Sciatic nerve (tissue), 2 donors: ENCODE measurements at regions not wholly inside any gene's neighbourhood (a gene's known extent, or its start where the extent isn't known, plus 50 kb on each side); places are given as distances from the start of the nearest gene placed in this dataset.

Source experiments
- ATAC-seq: fragments of 200-7000 bp; cut with Tn5 transposase; one replicate; pipeline ENCODE4 v1.9.1; 2020; ENCODE audit warnings: mild to moderate bottlenecking, moderate library complexity
- DNase-seq: peaks from one replicate; pipeline ENCODE4 v3.0.0-alpha.2; 2020; ENCODE audit warnings: low spot score
- intact Hi-C: fragments of 100-400 bp; cut with DNase I; formaldehyde crosslinking; loops from one replicate; pipeline ENCODE4 v1.14.2; 2022
- donor health status: DM: no; HTN: no; CAD: no.
- donor health status: DM: no; HTN: no; CAD: no.

DNA sequence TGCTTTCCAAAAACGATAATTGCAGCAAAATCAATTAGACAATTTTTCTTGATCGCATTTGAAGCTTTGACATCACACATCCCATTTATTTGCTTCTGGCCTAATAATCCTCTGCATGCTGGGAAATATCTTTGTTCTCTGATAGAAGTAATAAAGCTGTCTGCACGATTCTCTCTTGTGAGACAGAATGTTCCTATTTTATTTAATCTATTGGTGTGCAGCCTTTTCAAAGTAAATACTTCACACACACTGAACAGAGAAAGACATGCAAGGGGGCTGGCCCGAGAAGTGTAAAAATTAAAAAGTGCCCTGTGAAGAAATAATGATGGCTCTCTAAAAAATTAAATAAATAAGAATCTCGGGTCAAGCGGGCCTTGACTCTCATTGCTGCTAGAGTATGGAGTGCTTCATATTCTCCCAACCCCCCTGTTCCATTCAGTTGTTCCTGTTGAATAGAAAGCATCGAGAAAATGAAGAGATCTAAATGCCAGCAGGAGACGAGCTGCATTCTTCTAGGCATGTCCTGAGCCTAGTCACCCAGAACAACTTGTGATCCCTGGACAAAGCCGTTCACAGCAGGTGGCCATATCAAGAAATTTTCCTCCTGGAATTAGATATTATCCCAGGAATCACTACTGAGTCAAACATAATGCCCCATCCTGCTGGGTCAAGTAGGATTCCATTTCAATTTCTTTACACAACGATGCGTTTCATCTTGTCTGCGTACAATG, 625.9 kb upstream of the EPHA7 start:
- DNase-seq (no peak), ATAC-seq (no peak)
- intact Hi-C loops, result no loop called here

GRCh38 chr6:94041945-94042709, 622.8 kb upstream of the EPHA7 start:
- no peak for DNase-seq
- no peak for ATAC-seq
- intact Hi-C loops, result no loop called here

DNA sequence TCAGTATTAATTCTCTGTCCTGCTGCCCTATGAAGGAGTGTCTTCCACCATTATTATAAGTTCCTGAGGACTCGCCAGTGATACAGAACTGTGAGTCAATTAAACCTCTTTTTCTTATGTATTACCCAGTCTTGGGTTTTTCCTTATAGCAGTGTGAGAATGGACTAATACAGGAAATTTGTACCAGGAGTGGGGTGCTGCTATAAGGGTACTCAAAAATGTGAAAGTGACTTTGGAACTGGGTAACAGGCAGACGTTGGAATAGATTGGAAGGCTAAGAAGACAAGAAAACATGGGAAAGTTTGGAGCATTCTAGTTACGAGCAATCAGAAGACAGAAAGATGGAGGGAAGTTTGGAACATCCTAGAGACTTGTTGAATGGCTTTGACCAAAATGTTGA, 616.7 kb upstream of the EPHA7 start:
- intact Hi-C loops, result no loop called here
- ATAC-seq (no peak), DNase-seq (no peak)

- no peak for ATAC-seq
- DNase-seq, result no peak
- intact Hi-C loops, result no loop called here
Measured at GRCh38 chr6:94027374-94027773, 608.0 kb upstream of the EPHA7 start.

DNA sequence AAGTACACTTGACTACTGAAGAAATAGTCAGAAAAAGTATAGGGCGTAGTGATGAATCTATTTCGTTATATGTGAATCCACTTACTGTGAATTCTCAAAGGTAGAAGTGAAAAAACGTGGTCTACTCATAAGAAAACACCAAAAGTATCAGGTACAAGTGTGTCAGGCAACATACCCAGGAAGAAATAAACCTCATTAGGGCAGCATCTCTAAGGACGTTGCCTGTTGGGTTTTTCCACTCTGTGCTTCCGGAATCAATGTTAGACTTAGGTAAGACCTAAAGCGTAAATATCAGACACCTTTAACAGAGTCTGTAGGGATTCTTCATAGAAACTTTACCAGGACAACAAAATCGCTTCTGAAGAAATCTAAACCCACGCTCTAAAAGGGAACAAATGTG, 607.2 kb upstream of the EPHA7 start:
- DNase-seq, result no peak
- no peak for ATAC-seq
- intact Hi-C loops, result no loop called here

DNA sequence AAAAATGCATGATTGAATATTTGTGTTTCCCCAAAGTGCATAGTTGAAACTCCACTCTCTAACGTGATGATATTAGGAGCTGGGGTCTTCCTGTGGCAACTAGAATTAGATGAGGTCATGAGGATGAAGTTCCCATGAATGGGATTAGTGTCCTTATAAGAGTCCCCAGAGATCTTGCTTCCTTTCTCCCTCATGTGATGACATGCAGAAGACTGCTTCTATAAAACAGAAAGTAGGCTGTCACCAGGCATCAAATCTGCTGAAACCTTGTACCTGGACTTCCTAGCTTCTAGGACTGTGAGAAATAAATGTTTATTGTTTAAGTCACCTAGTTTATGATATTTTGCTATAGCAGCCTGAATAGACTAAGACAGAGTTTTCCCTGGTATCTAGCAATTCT, 586.5 kb upstream of the EPHA7 start:
- no peak for DNase-seq
- ATAC-seq, result no peak
- intact Hi-C loops, result no loop called here

GRCh38 chr6:93992976-93993375, 573.6 kb upstream of the EPHA7 start:
- DNase-seq, result no peak
- intact Hi-C loops, result no loop called here
- ATAC-seq, result no peak

DNA sequence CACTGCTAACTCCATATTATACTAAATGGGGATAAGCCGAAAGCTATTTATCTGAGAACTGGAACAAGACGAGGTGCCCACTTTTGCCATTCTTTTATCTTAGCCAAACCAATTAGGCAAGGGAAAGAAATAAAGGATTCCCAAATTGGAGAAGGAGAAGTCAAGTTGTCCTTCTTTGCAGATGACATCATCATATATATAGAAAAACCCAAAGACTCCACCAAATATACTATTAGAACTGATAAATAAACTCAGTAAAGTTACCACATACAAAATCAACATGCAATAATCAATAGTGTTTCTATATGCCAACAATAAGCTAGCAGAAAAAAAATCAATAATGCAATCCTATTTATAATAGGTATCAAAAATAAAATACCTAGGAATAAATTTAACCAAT, 570.3 kb upstream of the EPHA7 start:
- DNase-seq, result no peak
- no peak for ATAC-seq
- intact Hi-C loops, result no loop called here

DNA sequence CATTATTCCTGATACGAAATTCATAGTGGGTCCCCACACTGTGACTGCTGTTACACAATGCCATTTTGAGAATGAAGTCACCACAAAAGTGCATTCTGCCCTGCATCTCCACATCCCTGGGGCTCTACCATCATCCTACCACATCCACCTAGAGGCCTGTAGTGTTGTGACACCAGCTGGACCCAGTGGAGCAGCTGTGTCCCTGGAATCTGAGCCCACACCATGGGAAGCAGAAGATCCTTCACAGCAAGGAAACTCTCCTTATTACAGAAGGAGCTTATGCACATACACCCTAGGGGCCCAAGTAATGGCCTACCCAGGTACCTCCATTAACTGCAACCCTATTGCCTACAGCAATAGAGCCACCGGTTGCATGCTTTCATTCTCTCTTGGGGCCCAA, 566.6 kb upstream of the EPHA7 start:
- intact Hi-C loops, result no loop called here
- DNase-seq (no peak), ATAC-seq (no peak)

GRCh38 chr6:93975159-93975558, 555.8 kb upstream of the EPHA7 start:
- ATAC-seq, result no peak
- no peak for DNase-seq
- intact Hi-C loops, result no loop called here

DNA sequence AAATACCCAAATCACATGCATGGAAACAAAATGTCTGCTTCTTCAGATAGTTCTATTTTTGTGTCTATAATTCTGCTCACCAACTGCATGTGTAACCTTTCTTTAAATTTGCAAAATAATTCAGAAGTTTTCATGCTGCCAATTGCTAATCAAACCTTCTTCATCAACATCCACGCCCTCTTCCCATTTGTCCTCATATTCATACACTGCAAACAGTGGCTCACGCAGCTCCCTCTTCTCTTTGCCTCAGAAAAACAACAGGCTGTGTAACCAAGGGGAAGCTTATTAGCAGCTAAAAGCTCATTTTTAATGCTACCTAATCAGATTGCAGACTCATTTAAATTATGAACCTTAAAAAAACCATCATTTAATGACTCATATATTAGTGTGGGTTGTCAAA, 555.0 kb upstream of the EPHA7 start:
- no peak for DNase-seq

DNA sequence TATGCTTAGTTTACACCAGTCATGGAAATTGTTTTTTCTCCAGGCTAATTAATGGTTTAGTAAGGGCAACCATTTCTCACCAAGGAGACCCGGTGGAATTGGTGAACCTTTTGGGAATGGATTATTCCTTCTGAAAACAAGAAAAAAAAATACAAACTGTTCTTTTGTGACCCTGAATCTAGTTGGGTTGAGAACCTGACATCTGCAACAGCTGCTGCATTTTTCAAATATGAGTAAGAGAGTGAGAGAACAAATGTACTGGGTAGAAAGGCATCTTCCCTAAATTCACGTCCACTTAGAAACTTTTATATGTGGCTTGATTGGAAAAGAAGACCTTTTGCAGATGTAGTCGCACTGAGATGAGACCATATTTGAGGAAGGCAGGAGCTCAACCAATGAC, 553.4 kb upstream of the EPHA7 start:
- no peak for DNase-seq
- intact Hi-C loops, result no loop called here
- peak; percentile 88 for ATAC-seq

More for the DNA sequence above, 555.0 kb upstream of the EPHA7 start:
- no peak for ATAC-seq
- intact Hi-C loops, result no loop called here

DNA sequence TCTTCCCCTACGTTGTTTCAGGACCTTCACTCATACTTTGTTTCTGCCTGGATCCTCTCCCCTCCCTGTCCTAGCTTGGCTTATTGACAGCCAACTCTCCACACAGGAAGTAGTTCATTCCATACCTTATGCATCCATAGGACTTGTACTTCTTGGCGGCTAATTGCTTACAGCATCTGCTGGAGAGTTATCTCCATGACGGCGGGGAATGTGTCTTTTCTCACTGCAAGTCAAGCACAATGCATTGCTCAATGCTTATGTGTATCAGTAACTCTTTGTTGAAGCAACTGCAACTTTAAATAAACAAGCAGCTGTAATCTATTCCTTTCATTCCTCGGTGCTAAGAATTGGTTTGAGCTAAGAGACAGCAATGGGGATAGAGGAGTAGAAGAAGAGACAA, 551.3 kb upstream of the EPHA7 start:
- ATAC-seq (no peak), DNase-seq (no peak)
- intact Hi-C loops, result no loop called here

- intact Hi-C loops, result no loop called here
- no peak for DNase-seq
- no peak for ATAC-seq
Measured at GRCh38 chr6:93968126-93968525, 548.8 kb upstream of the EPHA7 start.

DNA sequence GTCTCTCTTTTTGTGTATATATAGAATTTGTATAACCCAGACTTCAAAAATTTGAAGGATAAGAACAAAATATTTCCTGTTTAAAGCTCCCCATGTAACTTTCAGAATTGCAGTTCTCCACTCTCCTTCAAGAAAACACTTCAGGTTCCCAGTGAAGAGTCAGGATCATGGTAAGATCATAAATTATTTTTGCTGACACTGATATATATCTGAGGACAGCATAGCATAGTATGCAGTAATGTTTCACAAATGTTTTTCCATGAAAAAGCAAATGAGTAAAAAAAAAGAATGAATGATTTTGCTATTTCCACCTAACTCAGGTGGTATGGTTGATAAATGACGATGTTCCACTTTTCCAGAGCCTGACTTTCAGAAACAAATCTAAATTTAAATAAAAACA, 545.6 kb upstream of the EPHA7 start:
- no peak for ATAC-seq
- intact Hi-C loops, result no loop called here
- no peak for DNase-seq

- DNase-seq, result no peak
- no peak for ATAC-seq
- intact Hi-C loops, result no loop called here
Measured at GRCh38 chr6:93964321-93964720, 545.0 kb upstream of the EPHA7 start.

GRCh38 chr6:93962566-93962965, 543.2 kb upstream of the EPHA7 start:
- intact Hi-C loops, result no loop called here
- DNase-seq (no peak), ATAC-seq (no peak)

DNA sequence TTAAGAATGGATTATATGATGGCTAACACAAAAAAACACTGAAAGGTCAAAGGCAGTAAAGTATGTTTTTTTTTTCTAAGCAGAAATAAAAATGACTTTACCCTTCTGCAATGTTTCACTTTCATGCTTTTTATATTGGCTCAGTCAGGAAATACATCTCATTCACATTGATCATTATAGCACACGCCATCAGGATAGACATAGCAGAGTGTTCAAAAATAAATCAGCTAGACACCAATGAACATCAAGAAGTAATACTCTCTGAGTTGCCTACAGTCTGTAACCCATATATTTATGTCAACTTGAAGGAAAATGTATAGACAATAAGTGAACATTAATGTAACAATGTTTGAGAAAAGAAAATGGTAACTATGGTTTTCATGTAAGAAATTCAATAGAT, 535.2 kb upstream of the EPHA7 start:
- ATAC-seq (no peak), DNase-seq (no peak)
- intact Hi-C loops, result no loop called here

DNA sequence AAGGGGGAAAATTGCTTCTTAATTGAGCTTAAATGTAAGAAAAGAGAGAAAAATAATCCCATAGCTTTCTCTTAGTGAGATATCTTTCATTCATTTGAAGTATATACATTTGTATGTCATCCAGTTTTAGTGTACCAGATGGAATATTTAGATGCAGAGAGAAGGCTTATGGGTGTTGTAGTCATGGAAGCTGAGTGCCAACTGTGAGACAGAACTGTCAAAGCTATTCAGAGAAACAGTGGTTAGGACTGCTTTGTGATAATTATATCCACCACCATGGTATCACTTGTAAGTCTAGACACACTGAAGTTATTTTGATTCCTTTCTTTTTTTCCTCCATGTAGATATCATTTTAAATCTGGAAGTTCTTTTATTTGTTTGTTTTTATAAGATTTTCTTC, 524.3 kb upstream of the EPHA7 start:
- no peak for DNase-seq
- no peak for ATAC-seq
- intact Hi-C loops, result no loop called here

GRCh38 chr6:93940381-93940780, 521.0 kb upstream of the EPHA7 start:
- intact Hi-C loops, result no loop called here
- DNase-seq, result no peak
- no peak for ATAC-seq

DNA sequence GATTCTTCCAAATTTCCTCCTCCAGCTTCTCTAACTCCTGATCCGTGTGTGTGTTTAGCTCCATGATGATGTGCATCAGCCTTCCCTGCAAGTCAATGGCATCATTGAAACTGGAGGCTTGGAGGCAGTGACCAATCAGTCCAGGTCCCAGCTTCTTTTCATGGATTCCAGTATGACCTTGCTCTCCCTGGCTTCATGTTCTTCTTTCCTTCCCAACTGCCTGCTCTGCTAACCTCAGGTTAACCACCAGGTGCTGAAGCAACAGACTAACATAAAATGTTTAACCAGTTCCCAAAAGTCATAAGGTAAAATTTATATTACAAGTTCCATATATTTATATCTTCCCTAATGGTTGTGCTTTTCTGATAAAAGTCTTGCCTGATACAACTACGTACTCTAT, 512.8 kb upstream of the EPHA7 start:
- intact Hi-C loops, result no loop called here
- DNase-seq, result no peak

More for the DNA sequence above, 512.8 kb upstream of the EPHA7 start:
- no peak for ATAC-seq
